H9 (cell line): ENCODE measurements at regions not wholly inside any gene's neighbourhood (a gene's known extent, or its start where the extent isn't known, plus 50 kb on each side); places are given as distances from the start of the nearest gene placed in this dataset.

Experiments
- DNase-seq: peaks from one replicate; pipeline ENCODE4 v3.0.0-alpha.2; 2017
- H2AFZ ChIP-seq: one replicate; pipeline ENCODE4 v1.6.1; 2013; ENCODE audit warnings: mild to moderate bottlenecking, low read length, control low read depth, moderate library complexity
- H2AK5ac ChIP-seq: 2 replicates; pipeline ENCODE4 v1.6.1; 2013; ENCODE audit warnings: low read length, control low read depth, mixed read lengths; ENCODE audit not compliant: insufficient read length
- H2BK120ac ChIP-seq: one replicate; pipeline ENCODE4 v1.6.1; 2013; ENCODE audit warnings: low read depth, mild to moderate bottlenecking, low read length, control low read depth, inconsistent platforms; ENCODE audit not compliant: poor library complexity, severe bottlenecking
- H2BK12ac ChIP-seq: 2 replicates; pipeline ENCODE4 v1.6.1; 2013; ENCODE audit warnings: low read length, control low read depth, mixed read lengths, low read depth; ENCODE audit not compliant: insufficient read length
- H2BK15ac ChIP-seq: 2 replicates; pipeline ENCODE4 v1.6.1; 2013; ENCODE audit warnings: low read depth, low read length, control low read depth
- H2BK20ac ChIP-seq: one replicate; pipeline ENCODE4 v1.6.1; 2013; ENCODE audit warnings: low read depth, mild to moderate bottlenecking, low read length, control low read depth, inconsistent platforms; ENCODE audit not compliant: poor library complexity, severe bottlenecking
- H2BK5ac ChIP-seq: 2 replicates; pipeline ENCODE4 v1.6.1; 2013; ENCODE audit warnings: low read length, control low read depth, mixed read lengths; ENCODE audit not compliant: insufficient read length
- H3K14ac ChIP-seq: 2 replicates; pipeline ENCODE4 v1.6.1; 2013; ENCODE audit warnings: low read length, control low read depth; ENCODE audit not compliant: insufficient read depth
- H3K18ac ChIP-seq: 2 replicates; pipeline ENCODE4 v1.6.1; 2013; ENCODE audit warnings: low read depth, mild to moderate bottlenecking, mixed read lengths, low read length, control low read depth; ENCODE audit not compliant: insufficient read length
- H3K23ac ChIP-seq: 2 replicates; pipeline ENCODE4 v1.6.1; 2013; ENCODE audit warnings: low read length, control low read depth, mixed read lengths, low read depth; ENCODE audit not compliant: insufficient read length
- H3K23me2 ChIP-seq: 2 replicates; pipeline ENCODE4 v1.6.1; 2013; ENCODE audit warnings: low read depth, mild to moderate bottlenecking, mixed read lengths, low read length, control low read depth; ENCODE audit not compliant: insufficient read length, poor library complexity, severe bottlenecking
- H3K27ac ChIP-seq: 2 replicates; pipeline ENCODE4 v1.5.1; 2013; ENCODE audit warnings: low read length, control low read depth, mixed read lengths, low read depth; ENCODE audit not compliant: insufficient read length
- H3K27me3 ChIP-seq: 2 replicates; pipeline ENCODE4 v1.6.1; 2013; ENCODE audit warnings: low read length, control low read depth, inconsistent platforms; ENCODE audit not compliant: insufficient read depth
- H3K4ac ChIP-seq: 2 replicates; pipeline ENCODE4 v1.6.1; 2013; ENCODE audit warnings: low read depth, mild to moderate bottlenecking, control low read depth, inconsistent platforms, low read length, moderate library complexity
- H3K4me1 ChIP-seq: 2 replicates; pipeline ENCODE4 v1.6.1; 2013; ENCODE audit warnings: low read length, control low read depth, inconsistent platforms; ENCODE audit not compliant: insufficient read depth
- H3K4me2 ChIP-seq: 2 replicates; pipeline ENCODE4 v1.6.1; 2013; ENCODE audit warnings: low read length, control low read depth, mixed read lengths; ENCODE audit not compliant: insufficient read length, insufficient read depth
- H3K56ac ChIP-seq: 2 replicates; pipeline ENCODE4 v1.6.1; 2013; ENCODE audit warnings: low read depth, mild to moderate bottlenecking, mixed read lengths, low read length, control low read depth; ENCODE audit not compliant: insufficient read length
- H3K79me1 ChIP-seq: 2 replicates; pipeline ENCODE4 v1.6.1; 2013; ENCODE audit warnings: low read depth, mild to moderate bottlenecking, moderate library complexity, low read length, control low read depth, inconsistent platforms; ENCODE audit not compliant: insufficient read depth, poor library complexity, severe bottlenecking
- H3K79me2 ChIP-seq: 2 replicates; pipeline ENCODE4 v1.6.1; 2013; ENCODE audit warnings: low read length, control low read depth, inconsistent platforms; ENCODE audit not compliant: insufficient read depth
- H3K9ac ChIP-seq: 2 replicates; pipeline ENCODE4 v1.6.1; 2013; ENCODE audit warnings: low read length, control low read depth, mixed read lengths; ENCODE audit not compliant: insufficient read length; ENCODE audit errors: extremely low read depth
- H3K9me3 ChIP-seq: one replicate; pipeline ENCODE4 v1.6.1; 2013; ENCODE audit warnings: low read depth, low read length, inconsistent platforms; ENCODE audit not compliant: control insufficient read depth
- H3T11ph ChIP-seq: one replicate; pipeline ENCODE4 v1.6.1; 2013; ENCODE audit warnings: mild to moderate bottlenecking, low read length, control low read depth, inconsistent platforms
- H4K20me1 ChIP-seq: one replicate; pipeline ENCODE4 v1.6.1; 2013; ENCODE audit not compliant: control insufficient read depth, insufficient read length, insufficient read depth
- H4K5ac ChIP-seq: 2 replicates; pipeline ENCODE4 v1.6.1; 2013; ENCODE audit warnings: low read depth, mild to moderate bottlenecking, mixed read lengths, low read length, control low read depth; ENCODE audit not compliant: insufficient read length
- H4K8ac ChIP-seq: replicated peaks from 2 replicates; pipeline ENCODE4 v1.6.1; 2013; ENCODE audit warnings: low read length, control low read depth, mixed read lengths, low read depth; ENCODE audit not compliant: insufficient read length
- H4K91ac ChIP-seq: 2 replicates; pipeline ENCODE4 v1.6.1; 2013; ENCODE audit warnings: low read depth, mild to moderate bottlenecking, moderate library complexity, mixed read lengths, low read length, control low read depth; ENCODE audit not compliant: insufficient read length
- H3K27ac Mint-ChIP-seq, 3 experiments: 2 replicates in 2 of 3; 3 replicates in 1 of 3; pipeline ENCODE4 v1.8.0; 2020 to 2021; ENCODE audit warnings: mixed read lengths in 3 of 3, mild to moderate bottlenecking in 1 of 3, moderate library complexity in 1 of 3
- H3K27me3 Mint-ChIP-seq: 2 replicates; pipeline ENCODE4 v1.8.0; 2021; ENCODE audit warnings: low read depth, mild to moderate bottlenecking, moderate library complexity, mixed read lengths
- H3K36me3 Mint-ChIP-seq, 3 experiments: 2 replicates in 2 of 3; 3 replicates in 1 of 3; pipeline ENCODE4 v1.8.0; 2020 to 2021; ENCODE audit warnings: low read depth in 3 of 3, mixed read lengths in 3 of 3; ENCODE audit not compliant: insufficient read depth in 1 of 3
- H3K4me1 Mint-ChIP-seq, 2 experiments: 2 replicates each; pipeline ENCODE4 v1.8.0; 2020; ENCODE audit warnings: mixed read lengths in 2 of 2
- H3K4me3 Mint-ChIP-seq, 2 experiments: 2 replicates in 1 of 2; 3 replicates in 1 of 2; pipeline ENCODE4 v1.8.0; 2020 to 2021; ENCODE audit warnings: mild to moderate bottlenecking in 2 of 2, mixed read lengths in 2 of 2, moderate library complexity in 1 of 2
- H3K9me3 Mint-ChIP-seq, 2 experiments: 2 replicates in 1 of 2; 3 replicates in 1 of 2; pipeline ENCODE4 v1.8.0; 2020; ENCODE audit warnings: mild to moderate bottlenecking in 2 of 2, mixed read lengths in 2 of 2, moderate library complexity in 1 of 2
- WGBS: extraction: QIAGEN DNeasy Blood & Tissue Kit; methylation state at CpG from one replicate; pipeline ENCODE4 v1.1.7; 2013; ENCODE audit warnings: missing lambda C conversion rate, low lambda C conversion rate, mixed read lengths; ENCODE audit not compliant: insufficient read length; ENCODE audit errors: extremely low coverage; 5-methylcytosine and 5-hydroxymethylcytosine counted together
- TF ChIP-seq, protein P1 (sequence below): fragments of 200-600 bp; sonication (generic); conservative IDR thresholded peaks from 3 replicates; pipeline ENCODE4 v1.8.0; 2021; ENCODE audit warnings: antibody characterized with exemption, mild to moderate bottlenecking

DNA sequence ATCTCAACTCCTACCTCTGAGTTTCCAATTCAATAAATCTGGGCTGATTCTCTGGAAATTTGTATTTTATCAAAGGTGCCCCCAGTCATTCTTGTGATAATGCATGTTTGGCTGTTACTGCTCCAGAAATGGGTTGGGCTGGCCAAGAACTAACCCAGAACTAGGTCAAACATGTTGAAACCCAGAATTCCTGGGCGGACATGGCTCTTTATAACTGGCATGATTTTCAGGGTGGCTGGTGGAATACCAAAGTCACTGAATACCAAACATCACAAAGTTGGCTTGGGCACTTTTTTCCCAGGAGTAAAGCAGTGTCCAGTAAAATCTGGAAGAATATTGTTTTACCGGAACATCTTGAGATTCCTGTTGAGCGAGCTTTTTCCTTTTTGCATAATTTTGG is 89.4 kb upstream of the S1PR1 start:
- no peak overlapping the region for H3K27ac Mint-ChIP-seq
- no peak overlapping the region for H2AK5ac ChIP-seq
- no CpG with 5 or more reads among the region's 3 CpGs for WGBS

More for the DNA sequence above, 89.4 kb upstream of the S1PR1 start:
- H4K5ac ChIP-seq = no peak overlapping the region
- no peak overlapping the region for H2BK12ac ChIP-seq
- no peaks in the 10 kb centered on the region for H3K36me3 Mint-ChIP-seq
- H4K8ac ChIP-seq = no peak overlapping the region
- no peak overlapping the region for H2BK15ac ChIP-seq
- no peak overlapping the region for H4K91ac ChIP-seq
- no peaks in the 10 kb centered on the region for H3K79me2 ChIP-seq
- peaks cover 8% of the 10 kb centered on the region in 2 experiments for H3K4me1 Mint-ChIP-seq
- no peak overlapping the region for H3T11ph ChIP-seq
- no peaks in the 10 kb centered on the region for H3K23me2 ChIP-seq
- H3K27ac ChIP-seq = no peak overlapping the region
- no peak for DNase-seq
- H3K9me3 ChIP-seq = no peaks in the 10 kb centered on the region
- no peaks in the 10 kb centered on the region; the same call in 1 of the 2 replicates for H3K4me1 ChIP-seq
- H2BK120ac ChIP-seq = no peak overlapping the region
- H3K18ac ChIP-seq = no peak overlapping the region
- H3K56ac ChIP-seq = no peak overlapping the region
- H3K4me3 Mint-ChIP-seq = no peak overlapping the region
- H3K9me3 Mint-ChIP-seq = no peaks in the 10 kb centered on the region
- H3K27me3 ChIP-seq = no peaks in the 10 kb centered on the region
- H2BK20ac ChIP-seq = no peak overlapping the region
- H3K14ac ChIP-seq = no peak overlapping the region
- TF ChIP-seq, protein P1, sequence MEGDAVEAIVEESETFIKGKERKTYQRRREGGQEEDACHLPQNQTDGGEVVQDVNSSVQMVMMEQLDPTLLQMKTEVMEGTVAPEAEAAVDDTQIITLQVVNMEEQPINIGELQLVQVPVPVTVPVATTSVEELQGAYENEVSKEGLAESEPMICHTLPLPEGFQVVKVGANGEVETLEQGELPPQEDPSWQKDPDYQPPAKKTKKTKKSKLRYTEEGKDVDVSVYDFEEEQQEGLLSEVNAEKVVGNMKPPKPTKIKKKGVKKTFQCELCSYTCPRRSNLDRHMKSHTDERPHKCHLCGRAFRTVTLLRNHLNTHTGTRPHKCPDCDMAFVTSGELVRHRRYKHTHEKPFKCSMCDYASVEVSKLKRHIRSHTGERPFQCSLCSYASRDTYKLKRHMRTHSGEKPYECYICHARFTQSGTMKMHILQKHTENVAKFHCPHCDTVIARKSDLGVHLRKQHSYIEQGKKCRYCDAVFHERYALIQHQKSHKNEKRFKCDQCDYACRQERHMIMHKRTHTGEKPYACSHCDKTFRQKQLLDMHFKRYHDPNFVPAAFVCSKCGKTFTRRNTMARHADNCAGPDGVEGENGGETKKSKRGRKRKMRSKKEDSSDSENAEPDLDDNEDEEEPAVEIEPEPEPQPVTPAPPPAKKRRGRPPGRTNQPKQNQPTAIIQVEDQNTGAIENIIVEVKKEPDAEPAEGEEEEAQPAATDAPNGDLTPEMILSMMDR = no peak
- H3K9ac ChIP-seq = no peak overlapping the region
- H2BK5ac ChIP-seq = no peak overlapping the region
- no peak overlapping the region for H3K4ac ChIP-seq
- H2AFZ ChIP-seq = no peak overlapping the region
- no peaks in the 10 kb centered on the region for H3K79me1 ChIP-seq
- no peak overlapping the region for H3K4me2 ChIP-seq
- no peaks in the 10 kb centered on the region for H4K20me1 ChIP-seq
- no peak overlapping the region for H3K23ac ChIP-seq
- H3K27me3 Mint-ChIP-seq = no peaks in the 10 kb centered on the region
